AG04449 (cell line): ENCODE measurements at regions not wholly inside any gene's neighbourhood (a gene's known extent, or its start where the extent isn't known, plus 50 kb on each side); places are given as distances from the start of the nearest gene placed in this dataset.

Experiments used
- CTCF ChIA-PET: fragments of 350-600 bp; formaldehyde crosslinking; extraction: SDS; loops from one replicate; lab custom pipeline; 2021; ENCODE audit warnings: antibody characterized with exemption; lab: Yijun Ruan, JAX
- POLR2A ChIA-PET: fragments of 400-600, 350-600 bp; formaldehyde crosslinking; extraction: SDS; loops from one replicate; lab custom pipeline; 2020; ENCODE audit warnings: antibody characterized with exemption, inconsistent platforms; lab: Yijun Ruan, JAX
- DNase-seq: peaks from one replicate; pipeline ENCODE4 v3.0.0-alpha.2; 2010; ENCODE audit warnings: low read depth, low spot score
- H3K4me3 ChIP-seq: 2 replicates; pipeline ENCODE4 v1.5.1; 2011; ENCODE audit warnings: low read depth, mild to moderate bottlenecking, control low read depth, low read length
- TF ChIP-seq, protein P1 (sequence below): IDR thresholded peaks from one replicate; pipeline ENCODE4 v1.5.1; 2011; ENCODE audit warnings: mild to moderate bottlenecking, moderate library complexity, low read length, control low read depth, inconsistent platforms; ENCODE audit not compliant: insufficient read depth; ENCODE audit errors: missing control alignments

DNA sequence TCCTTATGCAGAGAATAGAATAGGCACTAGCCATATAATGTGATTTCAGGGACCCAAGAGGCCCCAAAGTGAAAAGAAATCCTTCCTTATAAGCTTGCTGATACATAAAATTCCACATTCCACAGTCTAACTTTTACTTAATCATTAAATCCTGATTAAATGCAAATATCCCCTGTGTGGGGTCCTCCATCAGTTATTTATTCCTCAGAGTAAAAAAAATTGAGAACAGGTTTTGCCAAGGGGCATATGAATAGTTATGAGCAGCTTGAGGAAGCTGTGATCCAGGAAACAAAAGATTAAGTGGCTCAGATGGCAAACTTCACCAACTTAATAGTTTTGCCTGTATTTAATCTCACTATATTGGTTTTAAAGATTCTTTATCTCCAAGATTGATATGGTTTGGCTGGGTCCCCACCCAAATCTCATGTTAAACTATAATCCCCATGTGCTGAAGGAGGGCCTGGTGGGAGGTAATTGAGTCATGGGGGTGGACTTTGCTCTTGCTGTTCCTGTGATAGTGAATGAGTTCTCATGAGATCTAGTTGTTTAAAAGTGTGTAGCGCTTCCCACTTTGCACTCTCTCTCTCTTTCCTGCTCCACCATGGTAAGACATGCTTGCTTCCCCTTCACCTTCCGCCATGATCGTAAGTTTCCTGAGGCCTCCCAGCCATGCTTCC is 324.9 kb downstream of the NPR3 start:
- POLR2A ChIA-PET, result no interaction called here
- CTCF ChIA-PET, result no interaction called here
- DNase-seq, result no peak
- TF ChIP-seq, protein P1, sequence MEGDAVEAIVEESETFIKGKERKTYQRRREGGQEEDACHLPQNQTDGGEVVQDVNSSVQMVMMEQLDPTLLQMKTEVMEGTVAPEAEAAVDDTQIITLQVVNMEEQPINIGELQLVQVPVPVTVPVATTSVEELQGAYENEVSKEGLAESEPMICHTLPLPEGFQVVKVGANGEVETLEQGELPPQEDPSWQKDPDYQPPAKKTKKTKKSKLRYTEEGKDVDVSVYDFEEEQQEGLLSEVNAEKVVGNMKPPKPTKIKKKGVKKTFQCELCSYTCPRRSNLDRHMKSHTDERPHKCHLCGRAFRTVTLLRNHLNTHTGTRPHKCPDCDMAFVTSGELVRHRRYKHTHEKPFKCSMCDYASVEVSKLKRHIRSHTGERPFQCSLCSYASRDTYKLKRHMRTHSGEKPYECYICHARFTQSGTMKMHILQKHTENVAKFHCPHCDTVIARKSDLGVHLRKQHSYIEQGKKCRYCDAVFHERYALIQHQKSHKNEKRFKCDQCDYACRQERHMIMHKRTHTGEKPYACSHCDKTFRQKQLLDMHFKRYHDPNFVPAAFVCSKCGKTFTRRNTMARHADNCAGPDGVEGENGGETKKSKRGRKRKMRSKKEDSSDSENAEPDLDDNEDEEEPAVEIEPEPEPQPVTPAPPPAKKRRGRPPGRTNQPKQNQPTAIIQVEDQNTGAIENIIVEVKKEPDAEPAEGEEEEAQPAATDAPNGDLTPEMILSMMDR, result no peak
- no peak overlapping the region for H3K4me3 ChIP-seq

DNA sequence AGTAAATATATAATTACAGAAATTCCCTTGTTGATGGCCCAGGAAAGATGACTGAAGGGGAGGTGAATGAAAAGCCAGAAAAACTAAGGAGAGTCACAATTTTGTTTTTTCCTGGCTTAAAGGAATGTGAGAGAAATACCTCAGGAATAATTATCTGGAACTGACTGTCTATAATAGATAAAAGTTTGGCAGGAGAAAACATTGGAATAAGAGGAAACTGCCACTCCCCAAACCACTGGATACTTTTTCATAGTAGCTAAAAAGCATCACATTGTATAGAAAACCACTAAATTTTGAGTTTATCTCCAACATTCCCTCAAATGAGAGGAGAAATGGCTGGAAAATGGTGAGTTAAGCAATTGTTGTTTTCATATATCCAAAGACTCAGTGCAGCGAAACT is 326.0 kb downstream of the NPR3 start:
- POLR2A ChIA-PET, result no interaction called here
- CTCF ChIA-PET, result no interaction called here
- DNase-seq, result no peak
- no peak overlapping the region for H3K4me3 ChIP-seq
- TF ChIP-seq, protein P1, result no peak

DNA sequence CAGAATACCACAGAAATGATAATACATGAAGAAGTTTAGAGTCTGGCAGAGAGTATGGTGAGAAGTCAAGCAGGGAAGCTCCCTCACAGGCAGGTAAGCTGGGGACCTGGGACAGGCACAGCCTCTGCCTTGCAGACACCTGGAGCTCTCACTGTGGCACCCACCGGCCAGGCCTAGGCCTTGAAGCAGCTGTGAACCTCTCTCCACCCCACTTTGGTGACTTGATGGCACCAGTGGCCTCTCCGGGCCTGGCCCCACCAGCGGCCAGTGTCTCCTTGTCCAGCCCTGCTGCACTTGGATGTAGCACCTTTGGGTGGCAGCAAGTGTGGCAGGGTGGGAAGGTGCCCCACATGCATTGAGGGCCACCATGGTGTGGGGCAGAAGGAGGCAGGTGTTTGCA is 330.5 kb downstream of the NPR3 start:
- ChIA-PET POLR2A (no interaction called here), CTCF (no interaction called here)
- TF ChIP-seq, protein P1, result no peak
- H3K4me3 ChIP-seq, result no peak overlapping the region
- DNase-seq, result no peak

DNA sequence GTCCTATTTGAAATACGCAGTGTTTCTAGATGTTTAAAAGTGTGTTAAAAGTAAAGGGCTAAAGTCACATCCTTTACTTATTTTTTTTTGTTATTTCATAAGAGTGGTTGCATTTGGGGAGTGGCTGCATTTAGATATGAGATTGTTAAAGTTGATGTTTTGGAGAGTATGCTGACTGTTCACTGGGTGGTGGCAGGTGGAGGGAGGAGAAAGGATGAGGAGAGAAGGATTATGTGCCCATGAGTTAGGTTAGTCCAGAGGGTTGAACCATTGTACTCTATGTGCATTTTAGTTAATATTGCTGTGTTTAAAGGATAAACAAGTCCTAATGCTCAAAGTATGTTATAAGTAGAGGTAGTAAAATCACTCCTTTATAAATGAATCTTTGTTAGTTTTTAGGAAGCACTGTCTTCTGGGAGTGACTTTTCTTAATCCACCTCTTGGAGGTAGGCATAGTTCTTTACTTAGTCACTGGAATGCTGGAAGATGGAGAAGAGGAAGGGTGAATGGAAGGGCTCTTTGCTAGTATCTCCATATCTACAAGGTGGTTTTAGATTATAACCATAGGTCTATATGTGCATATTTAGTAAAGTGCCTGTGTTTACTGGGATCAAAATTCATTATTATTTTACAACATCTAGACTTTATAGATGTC is 332.3 kb downstream of the NPR3 start:
- DNase-seq, result no peak
- CTCF ChIA-PET, result no interaction called here
- POLR2A ChIA-PET, result no interaction called here
- TF ChIP-seq, protein P1, result no peak
- no peak overlapping the region for H3K4me3 ChIP-seq

DNA sequence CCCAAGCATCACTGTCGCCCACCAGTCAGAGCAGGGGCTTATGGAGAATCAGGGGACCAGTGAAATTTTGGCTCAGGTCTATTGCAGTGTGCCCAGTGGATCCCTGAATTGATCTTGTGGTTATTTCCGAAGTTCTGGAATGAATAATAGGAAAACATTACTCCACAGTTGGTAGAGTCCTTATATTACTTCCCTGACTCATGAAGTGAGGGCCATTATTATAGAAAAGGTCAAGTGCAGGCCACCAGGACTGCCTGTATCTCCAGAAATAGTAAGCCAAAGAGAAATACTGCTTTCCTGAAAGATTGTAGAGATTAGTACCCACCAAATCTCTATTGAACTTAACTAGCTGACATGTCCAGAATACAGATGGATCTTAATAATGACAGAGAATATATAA is 335.0 kb downstream of the NPR3 start:
- CTCF ChIA-PET, result no interaction called here
- H3K4me3 ChIP-seq, result no peak overlapping the region
- TF ChIP-seq, protein P1, result no peak
- POLR2A ChIA-PET, result no interaction called here
- no peak for DNase-seq

DNA sequence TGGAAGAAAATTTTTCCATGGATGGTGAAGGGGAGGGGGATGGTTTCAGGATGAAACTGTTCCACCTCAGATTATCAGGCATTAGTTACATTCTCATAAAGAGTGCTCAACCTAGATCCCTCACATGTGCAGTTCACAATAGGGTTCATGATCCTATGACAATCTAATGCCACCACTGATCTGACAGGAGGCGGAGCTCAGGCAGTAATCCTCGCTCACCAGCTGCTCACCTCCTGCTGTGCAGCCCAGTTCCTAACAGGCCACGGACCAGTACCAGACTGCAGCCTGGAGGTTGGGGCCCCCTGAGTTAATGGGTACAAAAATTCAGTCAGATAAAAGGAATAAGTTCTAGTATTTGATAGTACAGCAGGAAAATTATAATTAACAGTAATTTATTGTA is 337.2 kb downstream of the NPR3 start:
- ChIA-PET CTCF (interaction anchor here (0.8 kb wide), 1 partner anchor 69 kb away, joined by 3 read pairs; no protein-coding TSS in a partner anchor), POLR2A (no interaction called here)
- no peak for DNase-seq
- H3K4me3 ChIP-seq, result no peak overlapping the region
- TF ChIP-seq, protein P1, result no peak
